AG04450 (cell line): ENCODE measurements at regions not wholly inside any gene's neighbourhood (a gene's known extent, or its start where the extent isn't known, plus 50 kb on each side); places are given as distances from the start of the nearest gene placed in this dataset.

Source experiments
- CTCF ChIA-PET: fragments of 300-600, 350-600 bp; formaldehyde crosslinking; extraction: SDS; loops from one replicate; lab custom pipeline; 2022; ENCODE audit warnings: antibody characterized with exemption, inconsistent platforms; lab: Charles Lee
- POLR2A ChIA-PET: fragments of 350-600 bp; formaldehyde crosslinking; extraction: SDS; loops from one replicate; lab custom pipeline; 2021; ENCODE audit warnings: antibody characterized with exemption, inconsistent platforms; lab: Yijun Ruan, JAX
- DNase-seq: peaks from one replicate; pipeline ENCODE4 v3.0.0-alpha.2; 2011; ENCODE audit warnings: low read depth, low spot score
- H3K27ac ChIP-seq: one replicate; pipeline ENCODE4 v1.5.1; 2012; ENCODE audit warnings: low read depth, low read length, control low read depth
- H3K27me3 ChIP-seq: one replicate; pipeline ENCODE4 v1.6.0; 2012; ENCODE audit warnings: low read length; ENCODE audit not compliant: control insufficient read depth, insufficient read depth
- H3K4me3 ChIP-seq: 2 replicates; pipeline ENCODE4 v1.5.1; 2011; ENCODE audit warnings: mild to moderate bottlenecking, low read depth, low read length, control low read depth
- H3K9me3 ChIP-seq: 2 replicates; pipeline ENCODE4 v1.5.1; 2012; ENCODE audit warnings: low read length; ENCODE audit not compliant: control insufficient read depth, insufficient read depth
- TF ChIP-seq, protein P1 (sequence below): IDR thresholded peaks from 2 replicates; pipeline ENCODE4 v1.5.1; 2011; ENCODE audit warnings: low read depth, low read length, control low read depth, inconsistent platforms

DNA sequence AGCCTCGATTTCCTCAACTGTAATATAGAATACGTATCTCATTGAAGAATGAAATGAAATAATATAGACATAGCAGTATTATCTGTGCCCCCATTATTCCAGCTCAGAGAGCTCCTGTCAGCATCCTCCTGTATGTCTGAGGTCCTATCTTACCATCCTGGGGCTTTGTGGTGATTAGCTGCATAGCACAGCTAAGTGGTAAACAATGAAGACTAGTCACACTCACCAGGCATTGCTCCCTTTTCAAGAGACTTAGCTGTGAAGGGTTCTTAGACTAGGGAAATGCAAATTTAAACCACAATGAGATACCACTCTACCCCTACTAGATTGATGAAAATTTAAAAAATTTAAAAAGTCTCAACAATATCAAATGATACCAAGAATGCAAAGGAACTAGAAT lies 172.9 kb downstream of the SLC39A8 start:
- ChIA-PET POLR2A (interaction anchor here (0.6 kb wide), 1 partner anchor 1156 kb away, joined by 3 read pairs; no protein-coding TSS in a partner anchor), CTCF (no interaction called here)
- Histone ChIP-seq H3K27ac (no peak overlapping the region), H3K27me3 (no peaks in the 10 kb centered on the region), H3K9me3 (no peaks in the 10 kb centered on the region), H3K4me3 (no peak overlapping the region)
- DNase-seq, result no peak
- TF ChIP-seq, protein P1, sequence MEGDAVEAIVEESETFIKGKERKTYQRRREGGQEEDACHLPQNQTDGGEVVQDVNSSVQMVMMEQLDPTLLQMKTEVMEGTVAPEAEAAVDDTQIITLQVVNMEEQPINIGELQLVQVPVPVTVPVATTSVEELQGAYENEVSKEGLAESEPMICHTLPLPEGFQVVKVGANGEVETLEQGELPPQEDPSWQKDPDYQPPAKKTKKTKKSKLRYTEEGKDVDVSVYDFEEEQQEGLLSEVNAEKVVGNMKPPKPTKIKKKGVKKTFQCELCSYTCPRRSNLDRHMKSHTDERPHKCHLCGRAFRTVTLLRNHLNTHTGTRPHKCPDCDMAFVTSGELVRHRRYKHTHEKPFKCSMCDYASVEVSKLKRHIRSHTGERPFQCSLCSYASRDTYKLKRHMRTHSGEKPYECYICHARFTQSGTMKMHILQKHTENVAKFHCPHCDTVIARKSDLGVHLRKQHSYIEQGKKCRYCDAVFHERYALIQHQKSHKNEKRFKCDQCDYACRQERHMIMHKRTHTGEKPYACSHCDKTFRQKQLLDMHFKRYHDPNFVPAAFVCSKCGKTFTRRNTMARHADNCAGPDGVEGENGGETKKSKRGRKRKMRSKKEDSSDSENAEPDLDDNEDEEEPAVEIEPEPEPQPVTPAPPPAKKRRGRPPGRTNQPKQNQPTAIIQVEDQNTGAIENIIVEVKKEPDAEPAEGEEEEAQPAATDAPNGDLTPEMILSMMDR, result no peak

DNA sequence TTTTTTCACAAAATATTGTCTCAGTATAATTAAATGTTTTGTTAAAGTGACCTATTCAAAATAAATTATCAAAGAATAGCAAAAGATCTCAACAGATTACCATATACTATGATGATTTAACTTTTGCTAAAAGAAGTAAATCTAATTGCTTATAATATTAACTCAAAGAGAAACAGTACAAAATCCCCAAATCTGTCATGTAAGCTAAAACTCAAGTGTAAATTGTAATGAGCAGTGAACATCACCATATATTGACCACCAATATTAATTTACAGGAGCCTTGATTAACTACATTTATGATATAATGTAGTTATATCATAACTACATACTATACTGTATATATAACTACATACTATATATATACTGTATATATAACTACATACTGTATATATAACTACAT lies 174.4 kb downstream of the SLC39A8 start:
- Histone ChIP-seq H3K27ac (no peak overlapping the region), H3K9me3 (no peaks in the 10 kb centered on the region), H3K27me3 (no peaks in the 10 kb centered on the region), H3K4me3 (no peak overlapping the region)
- DNase-seq, result no peak
- POLR2A ChIA-PET, result no interaction called here
- CTCF ChIA-PET, result no interaction called here
- TF ChIP-seq, protein P1, result no peak

DNA sequence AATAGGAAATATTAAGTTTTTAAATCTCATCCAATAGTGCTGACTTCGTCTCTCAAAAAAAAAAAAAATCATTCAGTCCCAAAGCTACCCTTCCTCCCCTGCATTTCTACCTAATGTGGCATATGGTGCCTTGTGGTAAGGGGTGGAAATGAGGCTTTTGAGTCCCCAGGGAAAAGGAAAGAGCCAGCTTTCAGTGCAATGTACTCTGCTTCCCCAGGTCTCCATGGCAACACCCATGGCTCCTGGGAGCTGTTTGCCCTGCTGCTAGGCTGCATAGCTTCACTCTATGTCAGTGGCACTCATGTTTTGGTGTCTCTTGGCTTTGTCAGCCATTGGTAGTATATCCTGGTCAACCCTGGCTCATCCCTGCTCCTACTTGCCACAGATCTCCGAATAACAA lies 175.9 kb downstream of the SLC39A8 start:
- Histone ChIP-seq H3K27me3 (no peaks in the 10 kb centered on the region), H3K27ac (no peak overlapping the region), H3K4me3 (no peak overlapping the region), H3K9me3 (no peaks in the 10 kb centered on the region)
- ChIA-PET CTCF (no interaction called here), POLR2A (no interaction called here)
- DNase-seq, result no peak
- TF ChIP-seq, protein P1, result no peak

DNA sequence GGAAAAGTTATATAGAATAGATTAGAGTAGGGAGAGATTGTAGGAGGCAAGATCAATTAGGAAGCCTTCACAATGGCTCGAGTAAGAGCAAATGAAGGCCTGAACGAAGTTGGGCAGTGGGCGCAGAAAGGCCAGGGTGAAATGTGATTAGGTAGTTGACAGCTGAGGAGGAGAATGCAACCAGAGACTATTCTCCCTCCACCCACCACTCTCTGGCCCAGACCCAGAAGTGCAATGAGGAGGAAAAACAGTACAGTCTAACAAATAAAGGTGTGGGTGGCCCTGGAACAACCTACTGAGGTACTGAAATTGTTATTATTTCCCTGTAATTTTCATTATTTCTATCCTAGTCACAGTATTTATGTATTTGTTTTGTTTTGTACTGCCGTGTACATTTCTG lies 176.7 kb downstream of the SLC39A8 start:
- Histone ChIP-seq H3K27ac (no peak overlapping the region), H3K9me3 (no peaks in the 10 kb centered on the region), H3K27me3 (no peaks in the 10 kb centered on the region), H3K4me3 (no peak overlapping the region)
- POLR2A ChIA-PET, result no interaction called here
- TF ChIP-seq, protein P1, result no peak
- no peak for DNase-seq
- CTCF ChIA-PET, result no interaction called here

DNA sequence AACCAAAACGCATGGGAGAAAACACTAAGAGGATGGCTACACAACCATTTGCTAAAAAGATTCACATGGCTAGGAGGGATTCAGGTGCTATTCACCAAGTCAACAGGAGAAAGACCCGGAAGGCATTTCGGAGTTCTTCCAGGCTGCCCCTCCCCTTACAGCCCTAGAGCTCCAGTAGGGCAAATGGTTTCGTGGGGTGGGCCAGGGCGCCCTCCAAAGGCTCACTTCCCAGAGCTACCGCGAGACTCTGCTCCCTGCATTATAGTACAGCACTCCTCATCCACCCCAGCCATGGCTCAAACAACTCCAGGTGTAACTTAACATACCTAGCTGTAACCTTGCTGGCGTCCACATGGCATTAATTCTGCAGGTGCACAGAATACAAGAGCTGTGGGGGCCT lies 179.7 kb downstream of the SLC39A8 start:
- H3K27me3 ChIP-seq, result no peaks in the 10 kb centered on the region
- no peak for DNase-seq
- ChIA-PET POLR2A (no interaction called here), CTCF (no interaction called here)
- H3K9me3 ChIP-seq, result no peaks in the 10 kb centered on the region
- no peak overlapping the region for H3K4me3 ChIP-seq
- TF ChIP-seq, protein P1, result no peak
- H3K27ac ChIP-seq, result no peak overlapping the region
